ENCODE measurements at regions not wholly inside any gene's neighbourhood (a gene's known extent, or its start where the extent isn't known, plus 50 kb on each side); places are given as distances from the start of the nearest gene placed in this dataset.

GRCh38 chr7:41885078-41885477 lies 182.2 kb upstream of the INHBA start:
- no peak for TF ChIP-seq POLR2A (IDR thresholded peaks at IDR 0.05; ENCODE audit: low read depth, low read length)
- TF ChIP-seq POLR2AphosphoS5 (IDR thresholded peaks at IDR 0.05; ENCODE audit: low read depth, low read length) = no peak
